Stomach (tissue), 8 donors: ENCODE measurements at regions not wholly inside any gene's neighbourhood (a gene's known extent, or its start where the extent isn't known, plus 50 kb on each side); places are given as distances from the start of the nearest gene placed in this dataset.

Experiments used
- DNase-seq, 2 donors: peaks; one replicate each; pipeline versions ENCODE4 v3.0.0 to v3.0.0-alpha.2; 2013 to 2019
- H3K27ac ChIP-seq, 5 donors: fragments of 200-600 bp in 4 of 5; sonication (generic) in 4 of 5; one replicate each; pipeline ENCODE4 v1.5.1; 2013 to 2019; ENCODE audit warnings: mild to moderate bottlenecking in 1 of 5, moderate library complexity in 1 of 5
- H3K27me3 ChIP-seq, 3 donors: fragments of 200-600 bp; sonication (generic); one replicate each; pipeline ENCODE4 v1.5.1; 2017 to 2019; ENCODE audit warnings: mixed run types in 1 of 3
- H3K36me3 ChIP-seq, 4 donors: fragments of 200-600 bp; sonication (generic); 1 replicate in 3 of 4; 2 replicates in 1 of 4; pipeline ENCODE4 v1.5.1; 2016 to 2019
- H3K4me1 ChIP-seq, 4 donors: fragments of 200-600 bp; sonication (generic); one replicate each; pipeline ENCODE4 v1.5.1; 2016 to 2019
- H3K4me3 ChIP-seq, 4 donors: fragments of 200-600 bp; sonication (generic) in 3 of 4; one replicate each; pipeline ENCODE4 v1.5.1; 2016 to 2019; ENCODE audit warnings: mild to moderate bottlenecking in 1 of 4
- H3K9me3 ChIP-seq, 4 donors: fragments of 200-600 bp; sonication (generic); one replicate each; pipeline ENCODE4 v1.5.1; 2016 to 2019
- EP300 ChIP-seq: sonication (generic); formaldehyde crosslinking; IDR thresholded peaks from one replicate; pipeline ENCODE4 v1.6.1; 2017; ENCODE audit warnings: antibody characterized with exemption
- POLR2A ChIP-seq, 4 donors: fragments of 450-650 bp; IDR thresholded peaks; one replicate each; pipeline ENCODE4 v1.6.1; 2016; ENCODE audit warnings: antibody characterized with exemption in 4 of 4, control low read depth in 2 of 4, mild to moderate bottlenecking in 1 of 4, moderate library complexity in 1 of 4
- POLR2AphosphoS5 ChIP-seq, 3 donors: sonication (generic); formaldehyde crosslinking; IDR thresholded peaks; one replicate each; pipeline ENCODE4 v1.6.1; 2016; ENCODE audit warnings: antibody characterized with exemption in 3 of 3
- WGBS, 5 donors: extraction: QIAGEN DNeasy Blood & Tissue Kit in 3 of 5; methylation state at CpG; one replicate each; pipeline versions ENCODE4 v1.1.5 to v1.1.7; 2013 to 2018; 5-methylcytosine and 5-hydroxymethylcytosine counted together
- intact Hi-C: fragments of 100-400 bp; cut with DNase I; formaldehyde crosslinking; loops from one replicate; pipeline ENCODE4 v1.15.1; 2023; ENCODE audit warnings: low total_unique reads
- TF ChIP-seq, protein P1 (sequence below), 7 experiments: fragments of 450-650 bp in 4 of 7; fragments of 200-600 bp in 3 of 7; sonication (generic) in 3 of 7; IDR thresholded peaks; one replicate each; pipeline ENCODE4 v1.5.1; 2016 to 2019; ENCODE audit warnings: antibody characterized with exemption in 7 of 7, control low read depth in 2 of 7, mild to moderate bottlenecking in 1 of 7
- donor health status: healthy with polysubstance abuse.
- donor health status: Bipolar disorder and iron deficiency.
- donor health status: healthy.

GRCh38 chr2:74053959-74054715 is 69.4 kb downstream of the TET3 start:
- intact Hi-C loops, result no loop called here
- peaks cover 0 to 13% (median 10%) of the 10 kb centered on the region in 4 donors for H3K36me3 ChIP-seq
- 66 to 86% (median 76%) methylated on average over 4 of the region's 4 CpGs for WGBS, 5 donors
- no peak overlapping the region for H3K4me3 ChIP-seq
- TF ChIP-seq POLR2A (IDR thresholded peaks at IDR 0.05), result no peak
- no peak for TF ChIP-seq POLR2AphosphoS5 (IDR thresholded peaks at IDR 0.05)
- TF ChIP-seq, protein P1, sequence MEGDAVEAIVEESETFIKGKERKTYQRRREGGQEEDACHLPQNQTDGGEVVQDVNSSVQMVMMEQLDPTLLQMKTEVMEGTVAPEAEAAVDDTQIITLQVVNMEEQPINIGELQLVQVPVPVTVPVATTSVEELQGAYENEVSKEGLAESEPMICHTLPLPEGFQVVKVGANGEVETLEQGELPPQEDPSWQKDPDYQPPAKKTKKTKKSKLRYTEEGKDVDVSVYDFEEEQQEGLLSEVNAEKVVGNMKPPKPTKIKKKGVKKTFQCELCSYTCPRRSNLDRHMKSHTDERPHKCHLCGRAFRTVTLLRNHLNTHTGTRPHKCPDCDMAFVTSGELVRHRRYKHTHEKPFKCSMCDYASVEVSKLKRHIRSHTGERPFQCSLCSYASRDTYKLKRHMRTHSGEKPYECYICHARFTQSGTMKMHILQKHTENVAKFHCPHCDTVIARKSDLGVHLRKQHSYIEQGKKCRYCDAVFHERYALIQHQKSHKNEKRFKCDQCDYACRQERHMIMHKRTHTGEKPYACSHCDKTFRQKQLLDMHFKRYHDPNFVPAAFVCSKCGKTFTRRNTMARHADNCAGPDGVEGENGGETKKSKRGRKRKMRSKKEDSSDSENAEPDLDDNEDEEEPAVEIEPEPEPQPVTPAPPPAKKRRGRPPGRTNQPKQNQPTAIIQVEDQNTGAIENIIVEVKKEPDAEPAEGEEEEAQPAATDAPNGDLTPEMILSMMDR (IDR thresholded peaks at IDR 0.05), result no peak
- no peak for TF ChIP-seq EP300
- H3K4me1 ChIP-seq, result peaks cover 0 to 7% (median 1%) of the 10 kb centered on the region in 4 donors
- no peaks in the 10 kb centered on the region for H3K9me3 ChIP-seq
- H3K27me3 ChIP-seq, result no peaks in the 10 kb centered on the region
- no peak overlapping the region for H3K27ac ChIP-seq
- DNase-seq, result no peak

- 97 to 99% (median 99%) methylated on average over 7 of the region's 7 CpGs for WGBS, 5 donors
- Histone ChIP-seq H3K4me1 (no peaks in the 10 kb centered on the region), H3K27me3 (no peaks in the 10 kb centered on the region), H3K36me3 (peaks cover 0 to 12% (median 6%) of the 10 kb centered on the region in 4 donors), H3K4me3 (no peak overlapping the region), H3K9me3 (no peaks in the 10 kb centered on the region), H3K27ac (no peak overlapping the region)
- no peak for TF ChIP-seq POLR2AphosphoS5 (IDR thresholded peaks at IDR 0.05)
- no peak for TF ChIP-seq POLR2A (IDR thresholded peaks at IDR 0.05)
- no peak for TF ChIP-seq EP300
- DNase-seq, result no peak
- intact Hi-C loops, result no loop called here
Observed at GRCh38 chr2:74059137-74059775, 74.5 kb downstream of the TET3 start.

GRCh38 chr2:74063486-74063885 is 78.8 kb downstream of the TET3 start:
- TF ChIP-seq EP300 (no peak), POLR2A (IDR thresholded peaks at IDR 0.05) (no peak), POLR2AphosphoS5 (IDR thresholded peaks at IDR 0.05) (no peak)
- TF ChIP-seq, protein P1 (IDR thresholded peaks at IDR 0.05), result no peak
- Histone ChIP-seq H3K9me3 (no peaks in the 10 kb centered on the region), H3K36me3 (peaks cover 0 to 7% (median 3%) of the 10 kb centered on the region in 4 donors), H3K4me1 (peaks cover 0 to 12% (median 4%) of the 10 kb centered on the region in 4 donors), H3K27me3 (no peaks in the 10 kb centered on the region), H3K4me3 (no peak overlapping the region), H3K27ac (no peak overlapping the region)
- WGBS, 5 donors, result 95 to 100% (median 97%) methylated on average over 3 of the region's 3 CpGs
- no peak for DNase-seq
- intact Hi-C loops, result no loop called here

DNA sequence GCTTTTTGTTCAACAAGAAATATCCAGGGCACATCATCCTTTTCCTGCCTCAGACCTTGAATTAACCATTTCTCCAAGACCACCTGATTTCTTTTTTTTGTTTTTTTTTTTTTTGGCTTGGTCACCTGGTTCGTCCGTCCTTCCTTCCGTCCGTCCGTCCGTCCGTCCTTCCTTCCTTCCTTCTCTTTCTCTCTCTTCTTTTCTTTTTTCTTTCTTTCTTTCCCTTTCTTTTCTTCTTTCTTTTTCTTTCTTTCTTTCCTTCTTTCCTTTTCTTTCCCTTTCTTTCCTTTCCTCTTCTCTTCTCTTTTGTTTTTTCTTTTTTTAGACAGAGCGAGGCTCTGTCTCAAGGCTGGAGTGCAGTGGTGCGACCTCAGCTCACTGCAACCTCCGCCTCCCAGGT is 80.7 kb downstream of the TET3 start:
- intact Hi-C loops, result no loop called here
- peaks cover 0 to 12% (median 4%) of the 10 kb centered on the region in 4 donors for H3K4me1 ChIP-seq
- TF ChIP-seq POLR2AphosphoS5 (IDR thresholded peaks at IDR 0.05) (no peak), POLR2A (IDR thresholded peaks at IDR 0.05) (no peak), EP300 (no peak)
- TF ChIP-seq, protein P1 (IDR thresholded peaks at IDR 0.05), result no peak
- no peak overlapping the region for H3K4me3 ChIP-seq
- H3K36me3 ChIP-seq, result no peaks in the 10 kb centered on the region
- H3K27me3 ChIP-seq, result no peaks in the 10 kb centered on the region
- no peaks in the 10 kb centered on the region for H3K9me3 ChIP-seq
- no peak for DNase-seq
- WGBS, 5 donors, result 88 to 96% (median 89%) methylated on average over 10 of the region's 10 CpGs
- H3K27ac ChIP-seq, result no peak overlapping the region
